HFFc6 (cell line): ENCODE measurements at regions not wholly inside any gene's neighbourhood (a gene's known extent, or its start where the extent isn't known, plus 50 kb on each side); places are given as distances from the start of the nearest gene placed in this dataset.

Source experiments
- DNase-seq: peaks from one replicate; pipeline ENCODE4 v3.0.0-alpha.2; 2018
- H3K27ac Mint-ChIP-seq: 2 replicates; pipeline ENCODE4 v1.8.0; 2020; ENCODE audit warnings: mild to moderate bottlenecking, mixed read lengths
- H3K27me3 Mint-ChIP-seq: 2 replicates; pipeline ENCODE4 v1.8.0; 2021; ENCODE audit warnings: mild to moderate bottlenecking, moderate library complexity, mixed read lengths; ENCODE audit not compliant: insufficient read depth
- H3K36me3 Mint-ChIP-seq: 2 replicates; pipeline ENCODE4 v1.8.0; 2021; ENCODE audit warnings: low read depth, mixed read lengths
- H3K4me1 Mint-ChIP-seq: 2 replicates; pipeline ENCODE4 v1.8.0; 2020; ENCODE audit warnings: low read depth, mixed read lengths
- H3K4me3 Mint-ChIP-seq: 2 replicates; pipeline ENCODE4 v1.8.0; 2020; ENCODE audit warnings: mild to moderate bottlenecking, moderate library complexity, mixed read lengths
- H3K9me3 Mint-ChIP-seq: 2 replicates; pipeline ENCODE4 v1.8.0; 2020; ENCODE audit warnings: mild to moderate bottlenecking, mixed read lengths
- TF ChIP-seq, protein P1 (sequence below): fragments of 200-600 bp; sonication (generic); IDR thresholded peaks from 2 replicates; pipeline ENCODE4 v1.5.0; 2021; ENCODE audit warnings: antibody characterized with exemption, mild to moderate bottlenecking

DNA sequence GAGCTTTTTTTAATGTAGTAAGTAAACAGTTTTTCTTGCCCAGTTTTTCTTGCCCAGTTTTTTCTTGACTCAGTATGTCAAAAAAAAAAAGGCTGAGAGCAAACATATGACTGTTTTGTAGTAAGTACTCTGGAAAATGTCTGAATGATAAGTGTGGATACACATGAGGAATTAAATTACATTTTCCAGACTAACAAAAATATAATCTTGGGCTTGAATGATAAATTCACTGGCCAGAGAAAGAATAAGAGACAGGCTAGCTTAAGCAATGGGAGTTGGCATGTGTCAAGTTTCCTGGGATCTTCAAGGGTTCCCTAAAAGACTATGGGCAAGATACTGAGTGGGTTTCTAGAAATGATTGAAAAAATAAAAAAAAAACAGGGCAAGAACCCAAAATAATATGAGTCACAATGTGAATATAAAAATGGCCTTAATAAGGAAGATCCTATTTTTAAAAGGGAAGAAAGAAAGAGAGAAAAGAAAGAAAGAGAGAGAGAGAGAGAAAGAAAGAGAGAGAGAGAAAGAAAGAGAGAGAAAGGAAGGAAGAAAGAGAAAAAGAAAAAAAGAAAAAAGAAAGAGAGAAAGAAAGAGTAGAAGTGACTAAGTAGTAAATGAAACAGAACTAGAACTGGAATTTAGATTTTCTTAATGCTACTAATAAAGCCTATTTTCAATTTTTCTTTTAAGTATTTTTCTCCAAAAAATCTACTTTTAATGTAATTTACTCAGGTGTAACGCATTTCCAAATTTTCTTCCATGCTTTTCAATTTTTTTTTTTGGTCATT, 60.2 kb downstream of the TFPI2 start:
- Mint-ChIP-seq H3K36me3 (no peaks in the 10 kb centered on the region), H3K27ac (no peak overlapping the region), H3K9me3 (no peaks in the 10 kb centered on the region), H3K4me3 (no peak overlapping the region), H3K27me3 (peaks cover 10% of the 10 kb centered on the region), H3K4me1 (no peaks in the 10 kb centered on the region)
- TF ChIP-seq, protein P1, sequence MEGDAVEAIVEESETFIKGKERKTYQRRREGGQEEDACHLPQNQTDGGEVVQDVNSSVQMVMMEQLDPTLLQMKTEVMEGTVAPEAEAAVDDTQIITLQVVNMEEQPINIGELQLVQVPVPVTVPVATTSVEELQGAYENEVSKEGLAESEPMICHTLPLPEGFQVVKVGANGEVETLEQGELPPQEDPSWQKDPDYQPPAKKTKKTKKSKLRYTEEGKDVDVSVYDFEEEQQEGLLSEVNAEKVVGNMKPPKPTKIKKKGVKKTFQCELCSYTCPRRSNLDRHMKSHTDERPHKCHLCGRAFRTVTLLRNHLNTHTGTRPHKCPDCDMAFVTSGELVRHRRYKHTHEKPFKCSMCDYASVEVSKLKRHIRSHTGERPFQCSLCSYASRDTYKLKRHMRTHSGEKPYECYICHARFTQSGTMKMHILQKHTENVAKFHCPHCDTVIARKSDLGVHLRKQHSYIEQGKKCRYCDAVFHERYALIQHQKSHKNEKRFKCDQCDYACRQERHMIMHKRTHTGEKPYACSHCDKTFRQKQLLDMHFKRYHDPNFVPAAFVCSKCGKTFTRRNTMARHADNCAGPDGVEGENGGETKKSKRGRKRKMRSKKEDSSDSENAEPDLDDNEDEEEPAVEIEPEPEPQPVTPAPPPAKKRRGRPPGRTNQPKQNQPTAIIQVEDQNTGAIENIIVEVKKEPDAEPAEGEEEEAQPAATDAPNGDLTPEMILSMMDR: no peak
- DNase-seq: no peak

DNA sequence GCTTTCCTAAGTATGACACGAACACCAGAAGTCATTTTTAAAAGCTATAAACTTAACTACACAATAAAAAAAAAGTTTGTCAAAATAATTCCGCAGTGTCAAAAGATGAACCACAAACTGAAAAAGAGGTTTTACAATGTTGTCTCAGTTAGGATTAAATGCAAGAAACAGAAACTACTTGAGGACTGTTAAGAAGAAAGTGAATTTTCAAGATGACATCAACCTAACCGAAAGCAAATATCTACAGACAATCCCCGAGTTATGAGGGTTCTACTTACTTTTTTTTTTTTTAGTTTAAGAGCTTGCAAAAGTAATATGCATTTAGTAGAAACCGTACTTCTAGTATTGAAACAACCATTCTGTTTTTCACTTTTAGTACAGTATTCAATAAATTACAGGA, 62.3 kb downstream of the TFPI2 start:
- H3K36me3 Mint-ChIP-seq: no peaks in the 10 kb centered on the region
- H3K4me3 Mint-ChIP-seq: no peak overlapping the region; the same call in 1 of the 2 replicates
- no peak for DNase-seq
- no peaks in the 10 kb centered on the region for H3K9me3 Mint-ChIP-seq
- no peak overlapping the region for H3K27ac Mint-ChIP-seq
- TF ChIP-seq, protein P1: no peak
- peaks cover 10% of the 10 kb centered on the region for H3K27me3 Mint-ChIP-seq
- no peaks in the 10 kb centered on the region for H3K4me1 Mint-ChIP-seq

DNA sequence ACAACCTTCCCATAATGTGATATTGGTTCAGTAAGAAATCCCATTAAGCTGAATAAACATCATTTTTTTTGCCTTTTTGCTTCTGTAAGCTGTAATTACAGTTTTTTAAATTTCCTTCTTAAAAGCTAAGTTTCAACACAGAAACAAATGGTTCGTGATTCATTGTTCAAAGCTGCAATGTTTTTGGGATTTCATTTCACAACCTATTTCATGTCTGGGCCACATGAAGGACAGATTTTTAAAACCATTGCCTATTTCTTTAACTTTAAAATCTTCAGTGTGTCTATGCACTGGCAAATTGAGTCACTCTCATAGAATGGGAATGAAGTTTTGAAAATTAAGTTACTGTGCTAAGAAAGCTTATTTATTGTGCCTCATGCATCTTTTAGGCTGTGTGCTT, 66.9 kb downstream of the TFPI2 start:
- no peak overlapping the region for H3K4me3 Mint-ChIP-seq
- no peaks in the 10 kb centered on the region for H3K9me3 Mint-ChIP-seq
- no peaks in the 10 kb centered on the region for H3K4me1 Mint-ChIP-seq
- TF ChIP-seq, protein P1: no peak
- peaks cover 7% of the 10 kb centered on the region for H3K27me3 Mint-ChIP-seq
- H3K27ac Mint-ChIP-seq: no peak overlapping the region
- H3K36me3 Mint-ChIP-seq: no peaks in the 10 kb centered on the region
- DNase-seq: no peak

DNA sequence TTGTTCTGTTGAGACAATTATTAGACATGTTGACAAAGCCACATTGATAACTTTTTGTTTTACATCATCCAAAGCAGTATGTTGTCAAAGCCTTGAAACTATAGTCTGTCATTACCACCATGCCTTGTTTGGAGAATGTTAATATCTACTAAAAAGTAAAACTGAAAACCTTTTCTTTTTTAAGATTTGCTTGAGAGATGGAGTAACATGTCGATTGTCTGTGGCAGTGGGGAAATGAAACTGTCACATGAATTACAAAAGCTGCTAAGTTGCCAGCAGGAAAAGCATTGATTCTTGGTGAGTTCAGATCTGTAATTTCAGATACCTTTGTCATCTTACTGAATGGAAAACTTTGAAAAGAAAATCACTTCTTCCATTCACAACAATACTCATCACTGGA, 69.1 kb downstream of the TFPI2 start:
- H3K27ac Mint-ChIP-seq: no peak overlapping the region
- H3K27me3 Mint-ChIP-seq: peaks cover 5% of the 10 kb centered on the region
- TF ChIP-seq, protein P1: no peak
- H3K36me3 Mint-ChIP-seq: no peaks in the 10 kb centered on the region
- no peaks in the 10 kb centered on the region for H3K4me1 Mint-ChIP-seq
- H3K4me3 Mint-ChIP-seq: no peak overlapping the region
- DNase-seq: no peak
- no peaks in the 10 kb centered on the region for H3K9me3 Mint-ChIP-seq

DNA sequence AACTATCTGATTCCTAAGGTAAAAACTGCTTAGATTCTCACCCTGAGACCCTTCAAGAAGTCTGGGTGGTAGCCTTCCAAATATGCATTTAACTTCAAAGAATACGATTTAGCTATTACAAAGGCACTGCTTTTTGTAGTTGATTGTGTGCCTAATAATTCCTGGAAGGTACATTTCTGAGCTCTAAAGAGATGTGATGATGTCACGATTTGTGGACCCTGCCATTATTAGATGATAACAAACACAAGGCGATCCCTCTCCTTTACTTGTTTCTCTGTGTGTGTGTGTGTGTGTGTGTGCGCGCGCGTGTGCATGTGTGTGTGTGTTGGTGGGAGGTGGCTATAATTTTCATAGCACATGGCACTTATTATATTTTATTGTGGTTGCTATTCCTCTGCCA, 70.9 kb downstream of the TFPI2 start:
- Mint-ChIP-seq H3K4me3 (no peak overlapping the region), H3K4me1 (no peaks in the 10 kb centered on the region), H3K27ac (no peak overlapping the region), H3K27me3 (peaks cover 5% of the 10 kb centered on the region), H3K36me3 (no peaks in the 10 kb centered on the region), H3K9me3 (no peaks in the 10 kb centered on the region)
- no peak for DNase-seq
- TF ChIP-seq, protein P1: no peak
